SIG-M5 treated with dmso at 0.1 percent for 504 hours (cell line): ENCODE measurements at regions not wholly inside any gene's neighbourhood (a gene's known extent, or its start where the extent isn't known, plus 50 kb on each side); places are given as distances from the start of the nearest gene placed in this dataset.

Source experiments
- DNase-seq: peaks from one replicate; lab custom pipeline; 2025; ENCODE audit not compliant: unreplicated experiment; lab: John Stamatoyannopoulos, UW

DNA sequence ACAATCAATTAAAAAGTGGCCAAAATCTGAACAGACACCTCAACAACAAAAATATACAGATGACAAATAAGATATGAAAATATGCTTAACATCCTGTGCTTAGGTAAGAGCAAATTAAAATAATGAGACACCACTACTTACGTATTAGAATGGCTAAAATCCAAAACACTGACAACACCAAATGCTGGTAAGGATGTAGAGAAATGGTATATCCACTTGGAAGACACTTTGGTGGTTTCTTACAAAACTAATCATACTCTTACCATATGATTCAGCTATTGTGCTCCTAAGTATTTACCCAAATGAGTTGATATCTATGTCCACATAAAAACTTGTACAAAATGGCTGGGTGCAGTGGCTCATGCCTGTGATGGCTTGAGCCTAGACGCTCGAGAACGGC lies 51.7 kb upstream of the ZNF599 start:
- no peak for DNase-seq
